Lower lobe of right lung (tissue), 2 donors: ENCODE measurements at regions not wholly inside any gene's neighbourhood (a gene's known extent, or its start where the extent isn't known, plus 50 kb on each side); places are given as distances from the start of the nearest gene placed in this dataset.
A peak's percentile ranks its signal among the peaks of the same experiment; 100 is the strongest.

Experiments used
- ATAC-seq, 2 donors: fragments of 200-7000 bp; cut with Tn5 transposase; one replicate each; pipeline ENCODE4 v1.9.1; 2020 to 2022; ENCODE audit warnings: mild to moderate bottlenecking in 2 of 2, moderate library complexity in 2 of 2
- DNase-seq: peaks from one replicate; pipeline ENCODE4 v3.0.0-alpha.2; 2020
- H3K27ac ChIP-seq: fragments of 200-600 bp; one replicate; pipeline ENCODE4 v1.8.0; 2022
- H3K27me3 ChIP-seq: fragments of 200-600 bp; one replicate; pipeline ENCODE4 v1.8.0; 2022; ENCODE audit warnings: low read depth
- H3K36me3 ChIP-seq: fragments of 200-600 bp; one replicate; pipeline ENCODE4 v1.8.0; 2022; ENCODE audit warnings: mild to moderate bottlenecking
- H3K4me1 ChIP-seq: fragments of 200-600 bp; one replicate; pipeline ENCODE4 v1.8.0; 2022
- H3K4me3 ChIP-seq: fragments of 200-600 bp; one replicate; pipeline ENCODE4 v1.8.0; 2022; ENCODE audit warnings: mild to moderate bottlenecking
- H3K9me3 ChIP-seq: fragments of 200-600 bp; one replicate; pipeline ENCODE4 v1.8.0; 2022
- intact Hi-C: fragments of 100-400 bp; cut with DNase I; formaldehyde crosslinking; loops from one replicate; pipeline ENCODE4 v1.11.0; 2022
- TF ChIP-seq, protein P1 (sequence below): fragments of 200-600 bp; IDR thresholded peaks from one replicate; pipeline ENCODE4 v1.8.0; 2022; ENCODE audit warnings: antibody characterized with exemption, mild to moderate bottlenecking
- donor health status: DM: no; HTN: yes; CAD: no; lungs with severe emphysema.

DNA sequence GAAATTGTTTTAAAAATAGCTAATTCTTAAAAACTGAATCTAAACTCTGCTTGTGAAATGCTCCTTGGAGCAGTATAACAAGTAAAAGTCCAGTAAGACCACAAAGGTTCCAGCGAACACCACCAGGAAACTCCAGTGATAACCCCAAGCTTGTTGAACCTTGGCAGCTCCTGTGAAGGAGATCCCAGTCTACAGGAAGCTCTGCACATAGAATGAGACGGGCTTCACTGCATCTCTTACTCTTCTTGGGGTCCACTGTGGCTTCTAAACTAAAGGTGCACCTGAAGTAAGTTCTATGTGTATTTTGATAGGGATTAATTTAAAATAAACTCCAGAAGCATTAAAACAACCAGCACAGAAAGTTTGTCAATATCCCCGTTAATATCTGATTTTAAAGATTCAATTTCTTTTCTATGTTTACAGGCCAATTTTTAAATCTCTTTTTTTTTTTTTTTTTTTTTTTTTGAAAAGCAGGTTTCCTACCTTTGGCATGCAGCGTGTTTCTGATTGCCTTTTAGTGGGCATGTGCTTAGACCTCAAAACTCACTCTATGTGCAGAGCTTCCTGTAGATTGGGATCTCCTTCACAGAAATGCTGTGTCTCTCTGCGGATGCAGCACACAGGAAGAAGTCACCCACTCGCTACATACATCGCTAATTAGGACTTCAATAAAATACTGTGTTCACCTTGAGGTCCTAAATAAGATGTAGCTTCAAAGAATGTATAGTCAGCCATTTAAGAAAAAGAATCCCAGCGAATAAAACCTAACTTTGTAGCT lies 508.5 kb downstream of the KLF12 start:
- Histone ChIP-seq H3K4me3 (no peak overlapping the region), H3K4me1 (no peaks in the 10 kb centered on the region), H3K27me3 (no peaks in the 10 kb centered on the region), H3K27ac (no peak overlapping the region), H3K9me3 (no peaks in the 10 kb centered on the region), H3K36me3 (no peaks in the 10 kb centered on the region)
- no peak for DNase-seq
- ATAC-seq, result no peak
- TF ChIP-seq, protein P1, sequence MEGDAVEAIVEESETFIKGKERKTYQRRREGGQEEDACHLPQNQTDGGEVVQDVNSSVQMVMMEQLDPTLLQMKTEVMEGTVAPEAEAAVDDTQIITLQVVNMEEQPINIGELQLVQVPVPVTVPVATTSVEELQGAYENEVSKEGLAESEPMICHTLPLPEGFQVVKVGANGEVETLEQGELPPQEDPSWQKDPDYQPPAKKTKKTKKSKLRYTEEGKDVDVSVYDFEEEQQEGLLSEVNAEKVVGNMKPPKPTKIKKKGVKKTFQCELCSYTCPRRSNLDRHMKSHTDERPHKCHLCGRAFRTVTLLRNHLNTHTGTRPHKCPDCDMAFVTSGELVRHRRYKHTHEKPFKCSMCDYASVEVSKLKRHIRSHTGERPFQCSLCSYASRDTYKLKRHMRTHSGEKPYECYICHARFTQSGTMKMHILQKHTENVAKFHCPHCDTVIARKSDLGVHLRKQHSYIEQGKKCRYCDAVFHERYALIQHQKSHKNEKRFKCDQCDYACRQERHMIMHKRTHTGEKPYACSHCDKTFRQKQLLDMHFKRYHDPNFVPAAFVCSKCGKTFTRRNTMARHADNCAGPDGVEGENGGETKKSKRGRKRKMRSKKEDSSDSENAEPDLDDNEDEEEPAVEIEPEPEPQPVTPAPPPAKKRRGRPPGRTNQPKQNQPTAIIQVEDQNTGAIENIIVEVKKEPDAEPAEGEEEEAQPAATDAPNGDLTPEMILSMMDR, result no peak
- intact Hi-C loops, result no loop called here

DNA sequence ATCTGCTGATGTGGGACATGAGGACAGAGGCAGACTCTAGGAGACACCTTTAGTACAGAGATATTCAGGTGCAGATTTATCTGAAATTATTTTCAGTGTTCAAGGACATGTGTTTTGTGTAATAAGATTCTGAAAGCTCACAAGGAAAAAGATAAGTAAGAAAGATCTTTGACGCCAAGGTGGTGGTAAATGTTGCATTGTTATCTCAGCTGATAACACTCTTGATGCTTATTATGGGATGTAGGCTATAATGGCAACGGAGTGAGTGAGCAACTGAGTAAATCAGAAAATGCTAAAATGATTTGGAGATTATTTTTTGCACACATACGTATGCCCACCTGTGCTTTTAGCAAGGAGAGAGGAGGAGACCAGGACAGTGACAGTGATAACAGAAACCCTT lies 510.9 kb downstream of the KLF12 start:
- DNase-seq (no peak), ATAC-seq (no peak)
- Histone ChIP-seq H3K27ac (no peak overlapping the region), H3K4me3 (no peak overlapping the region), H3K9me3 (no peaks in the 10 kb centered on the region), H3K4me1 (no peaks in the 10 kb centered on the region), H3K36me3 (no peaks in the 10 kb centered on the region), H3K27me3 (no peaks in the 10 kb centered on the region)
- intact Hi-C loops, result no loop called here
- TF ChIP-seq, protein P1, result no peak

DNA sequence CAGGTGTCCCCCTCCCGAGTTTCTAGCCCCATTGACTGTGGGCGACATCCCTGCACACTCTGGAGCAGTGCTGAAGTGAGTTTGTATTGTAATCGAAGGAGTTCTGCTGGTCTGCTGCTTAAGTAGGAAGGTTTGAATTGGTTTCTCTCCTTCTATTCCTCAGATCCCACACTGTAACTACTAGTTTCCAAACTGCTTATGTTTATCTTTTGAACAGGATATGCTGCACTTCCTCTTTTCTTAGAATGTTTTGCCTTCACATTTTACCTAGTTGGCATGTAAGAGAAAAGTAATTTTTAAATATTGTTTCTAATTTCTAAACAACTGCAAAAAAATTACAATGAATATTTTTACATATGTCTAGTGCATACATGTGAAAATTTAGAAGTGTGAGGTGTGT lies 511.8 kb downstream of the KLF12 start:
- intact Hi-C loops, result no loop called here
- no peaks in the 10 kb centered on the region for H3K27me3 ChIP-seq
- no peak overlapping the region for H3K4me3 ChIP-seq
- no peak for ATAC-seq
- H3K9me3 ChIP-seq, result no peaks in the 10 kb centered on the region
- no peak for DNase-seq
- no peak overlapping the region for H3K27ac ChIP-seq
- H3K4me1 ChIP-seq, result no peaks in the 10 kb centered on the region
- no peaks in the 10 kb centered on the region for H3K36me3 ChIP-seq
- TF ChIP-seq, protein P1, result no peak

DNA sequence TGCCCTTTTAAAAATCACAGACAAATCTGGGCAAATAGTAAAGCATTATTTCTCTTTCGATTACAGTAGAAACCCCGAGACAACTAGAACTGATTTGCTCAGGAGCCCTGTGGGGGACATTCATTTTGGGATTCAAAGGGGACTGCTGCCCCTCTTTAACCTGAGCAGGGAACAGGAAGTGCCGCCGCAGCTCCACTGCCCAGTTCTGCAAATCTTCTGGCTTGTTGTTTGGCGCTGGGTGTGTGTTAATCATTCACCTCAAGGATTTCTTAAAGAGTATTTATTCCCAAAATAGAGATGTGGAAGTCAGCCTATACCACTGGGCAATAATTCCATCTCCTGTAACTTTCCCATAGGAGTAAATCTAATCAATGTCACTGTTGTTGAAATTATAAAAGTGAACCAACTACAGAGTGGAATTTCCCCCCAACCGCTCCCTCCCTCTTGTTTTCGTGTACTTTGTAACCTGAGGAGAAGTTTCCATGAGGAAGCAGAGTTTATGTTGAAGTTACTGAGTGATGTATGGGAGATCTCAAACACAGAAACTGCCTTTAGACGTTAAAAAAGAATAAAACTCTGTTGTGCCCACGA lies 515.8 kb downstream of the KLF12 start:
- ATAC-seq (peak; percentile 46 to 82), DNase-seq (no peak)
- intact Hi-C loops, result no loop called here
- Histone ChIP-seq H3K9me3 (no peaks in the 10 kb centered on the region), H3K27me3 (no peaks in the 10 kb centered on the region), H3K4me3 (no peak overlapping the region), H3K4me1 (no peaks in the 10 kb centered on the region), H3K27ac (no peak overlapping the region), H3K36me3 (no peaks in the 10 kb centered on the region)
- TF ChIP-seq, protein P1, result no peak

DNA sequence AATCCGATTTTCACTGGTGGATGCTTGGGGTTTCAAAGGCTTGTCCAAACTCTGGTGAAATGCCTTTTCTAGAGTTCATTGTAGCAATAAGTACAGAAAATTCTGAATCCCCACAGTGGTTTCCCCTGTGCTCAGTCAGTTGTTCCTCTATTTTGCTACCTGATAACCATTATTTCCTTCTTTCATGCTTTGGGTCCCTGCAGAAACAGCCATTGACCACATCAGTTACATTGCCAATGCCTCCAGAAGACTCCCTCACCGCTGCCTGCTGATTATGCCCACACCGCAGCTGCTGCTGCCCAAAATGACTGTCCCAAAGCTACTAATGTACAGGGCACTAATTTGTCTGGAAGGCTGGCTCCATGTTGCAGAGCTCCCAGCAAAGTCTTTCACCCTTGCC lies 517.3 kb downstream of the KLF12 start:
- Histone ChIP-seq H3K27ac (no peak overlapping the region), H3K9me3 (no peaks in the 10 kb centered on the region), H3K27me3 (no peaks in the 10 kb centered on the region), H3K36me3 (no peaks in the 10 kb centered on the region), H3K4me3 (no peak overlapping the region), H3K4me1 (no peaks in the 10 kb centered on the region)
- ATAC-seq (no peak), DNase-seq (no peak)
- intact Hi-C loops, result no loop called here
- TF ChIP-seq, protein P1, result no peak
